HG02610 (cell line): ENCODE measurements at regions not wholly inside any gene's neighbourhood (a gene's known extent, or its start where the extent isn't known, plus 50 kb on each side); places are given as distances from the start of the nearest gene placed in this dataset.

Source experiments
- ATAC-seq: cut with Tn5 transposase; IDR thresholded peaks from one replicate; pipeline ENCODE4 v1.9.1; 2021; ENCODE audit warnings: mild to moderate bottlenecking, moderate library complexity; ENCODE audit not compliant: unreplicated experiment

GRCh38 chr17:77687417-77687816 is 271.1 kb upstream of the TNRC6C start:
- no peak for ATAC-seq

DNA sequence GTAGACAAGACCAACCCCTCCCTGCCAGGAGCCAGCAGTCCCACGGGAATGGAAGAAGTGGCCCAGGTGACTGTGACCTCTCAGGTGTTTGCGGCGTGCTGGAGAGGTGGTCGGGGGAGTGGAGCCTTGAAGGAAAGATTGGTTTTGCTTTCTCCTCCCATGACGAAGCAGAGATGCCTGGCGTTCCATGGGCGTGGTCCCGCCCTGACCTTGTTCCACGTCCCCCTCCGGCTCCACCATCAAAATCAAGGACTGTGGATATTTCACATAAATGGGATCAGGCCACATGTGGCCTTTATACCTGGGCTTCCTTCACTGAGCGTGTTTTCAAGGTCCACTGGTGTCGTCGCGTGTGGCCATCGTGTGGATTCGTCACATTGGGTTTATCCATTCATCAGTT is 270.6 kb upstream of the TNRC6C start:
- ATAC-seq, result no peak

DNA sequence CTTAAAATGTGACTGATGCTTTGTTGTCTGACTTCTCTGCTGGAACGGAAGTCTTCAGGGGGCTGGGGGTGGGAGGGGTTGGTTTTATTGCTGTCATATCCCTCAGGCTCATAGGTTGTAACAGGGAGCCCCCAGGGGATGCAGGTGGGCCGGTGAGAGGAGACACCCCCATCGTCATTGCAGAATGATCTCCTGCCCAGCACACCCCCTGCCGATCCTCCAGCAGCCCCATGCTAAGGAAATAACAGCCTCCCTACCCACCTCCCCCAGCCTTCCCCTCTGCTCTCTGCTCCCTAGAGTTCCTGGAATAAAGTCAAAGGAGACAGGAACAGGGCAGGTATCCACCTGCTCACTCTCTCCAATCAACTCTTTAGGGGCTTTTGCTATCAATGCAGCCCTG is 270.1 kb upstream of the TNRC6C start:
- no peak for ATAC-seq

- no peak for ATAC-seq
Measured at GRCh38 chr17:77690271-77691161, 268.0 kb upstream of the TNRC6C start.

GRCh38 chr17:77691216-77692085 is 267.1 kb upstream of the TNRC6C start:
- no peak for ATAC-seq

DNA sequence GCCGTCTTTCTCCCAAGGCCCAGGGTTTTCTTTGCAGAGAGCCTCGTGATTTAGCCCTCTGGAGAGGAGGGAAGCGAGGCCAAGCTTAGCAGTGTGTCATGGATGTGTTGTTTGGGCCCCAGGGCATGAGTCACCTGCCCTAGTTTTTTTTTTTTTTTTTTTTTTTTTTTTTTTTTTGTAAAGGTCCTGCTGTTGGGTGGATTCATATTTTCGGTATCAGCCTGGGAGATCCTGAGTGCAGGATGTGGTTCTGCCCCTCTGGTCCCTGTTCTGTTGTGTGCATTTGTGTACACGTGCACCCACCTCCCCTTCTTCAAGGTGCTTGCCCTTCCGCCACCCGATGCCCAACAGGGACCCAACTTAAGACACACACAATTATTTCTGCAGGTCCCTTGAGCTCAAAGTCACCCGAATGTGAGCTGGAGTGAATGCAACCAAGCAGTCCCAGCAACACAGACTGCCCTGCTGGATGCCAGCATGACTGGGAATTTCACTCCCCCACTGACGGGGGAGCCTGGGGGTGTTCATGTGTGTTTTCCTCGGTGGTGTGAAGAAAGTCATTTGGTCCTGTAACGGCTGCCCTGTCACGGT is 265.8 kb upstream of the TNRC6C start:
- no peak for ATAC-seq

- no peak for ATAC-seq
Measured at GRCh38 chr17:77693301-77693700, 265.2 kb upstream of the TNRC6C start.

DNA sequence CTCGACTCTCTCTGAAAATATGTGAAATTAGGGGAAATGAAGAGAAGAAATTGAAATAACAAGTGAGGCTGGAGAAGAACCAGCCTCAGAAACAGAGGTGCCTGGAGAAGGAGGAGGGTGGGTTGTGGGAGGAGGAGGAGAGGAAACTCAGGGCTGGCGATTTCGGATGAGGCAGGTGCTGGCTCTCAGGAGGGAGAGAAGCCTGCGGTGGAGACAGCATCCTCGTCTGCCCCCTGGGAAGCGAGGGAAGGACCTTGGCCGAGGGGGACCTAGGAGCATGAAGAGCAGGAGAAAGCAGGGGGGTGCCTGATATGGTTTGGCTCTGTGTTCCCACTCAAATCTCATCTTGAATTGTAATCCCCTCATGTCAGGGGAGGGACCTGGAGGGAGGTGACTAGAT is 264.7 kb upstream of the TNRC6C start:
- no peak for ATAC-seq

DNA sequence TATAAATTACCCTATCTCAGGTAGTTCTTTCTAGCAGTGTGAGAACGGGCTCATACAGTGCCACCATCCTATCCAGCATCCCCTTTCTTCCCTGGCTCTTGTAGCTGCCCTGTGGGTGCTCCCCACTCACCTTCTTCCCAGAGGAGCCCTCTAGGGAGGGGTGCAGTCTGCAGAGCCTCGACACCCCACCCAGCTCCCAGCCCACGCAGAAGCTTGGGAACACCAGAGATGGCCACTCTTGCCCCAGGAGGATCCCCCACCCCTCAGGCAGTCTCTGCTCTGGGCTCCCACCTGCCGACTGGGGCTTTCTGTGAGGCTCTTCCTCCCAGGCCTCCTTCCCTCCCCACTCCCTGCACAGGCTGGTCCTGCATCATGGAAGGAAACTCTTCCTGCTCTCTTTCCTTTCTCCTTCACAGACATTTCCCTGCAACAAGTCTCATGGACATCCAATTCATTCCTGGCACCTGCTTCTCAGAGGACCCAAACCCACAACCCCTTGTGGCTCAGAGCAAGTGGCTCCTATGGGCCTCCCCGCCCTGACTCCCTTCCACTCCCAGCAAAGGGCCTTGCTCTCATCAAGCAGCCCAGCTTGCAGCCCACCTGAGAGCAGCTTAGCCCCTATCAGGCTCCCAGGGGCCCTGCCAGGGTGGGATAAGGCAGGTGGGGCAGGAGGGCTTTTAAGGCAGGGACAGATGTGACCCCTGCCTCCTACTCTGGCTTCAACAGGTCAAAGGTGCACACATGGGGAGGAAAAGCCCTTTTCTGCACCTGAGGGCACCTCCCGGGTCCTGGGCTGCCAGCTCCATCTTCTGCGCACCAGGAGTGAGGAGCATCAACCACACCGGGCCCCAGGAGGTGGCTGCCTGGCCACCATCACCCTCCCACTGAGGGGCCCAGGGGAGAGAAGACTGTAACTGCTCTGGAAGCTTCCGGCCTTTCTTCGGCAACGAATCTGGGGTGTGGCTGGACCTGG is 263.8 kb upstream of the TNRC6C start:
- no peak for ATAC-seq

GRCh38 chr17:77695386-77695785 is 263.1 kb upstream of the TNRC6C start:
- ATAC-seq, result no peak

GRCh38 chr17:77696151-77696720 is 262.3 kb upstream of the TNRC6C start:
- no peak for ATAC-seq

- ATAC-seq, result no peak
Measured at GRCh38 chr17:77696721-77697460, 261.6 kb upstream of the TNRC6C start.

- ATAC-seq, result no peak
Measured at GRCh38 chr17:77697480-77698400, 260.8 kb upstream of the TNRC6C start.

DNA sequence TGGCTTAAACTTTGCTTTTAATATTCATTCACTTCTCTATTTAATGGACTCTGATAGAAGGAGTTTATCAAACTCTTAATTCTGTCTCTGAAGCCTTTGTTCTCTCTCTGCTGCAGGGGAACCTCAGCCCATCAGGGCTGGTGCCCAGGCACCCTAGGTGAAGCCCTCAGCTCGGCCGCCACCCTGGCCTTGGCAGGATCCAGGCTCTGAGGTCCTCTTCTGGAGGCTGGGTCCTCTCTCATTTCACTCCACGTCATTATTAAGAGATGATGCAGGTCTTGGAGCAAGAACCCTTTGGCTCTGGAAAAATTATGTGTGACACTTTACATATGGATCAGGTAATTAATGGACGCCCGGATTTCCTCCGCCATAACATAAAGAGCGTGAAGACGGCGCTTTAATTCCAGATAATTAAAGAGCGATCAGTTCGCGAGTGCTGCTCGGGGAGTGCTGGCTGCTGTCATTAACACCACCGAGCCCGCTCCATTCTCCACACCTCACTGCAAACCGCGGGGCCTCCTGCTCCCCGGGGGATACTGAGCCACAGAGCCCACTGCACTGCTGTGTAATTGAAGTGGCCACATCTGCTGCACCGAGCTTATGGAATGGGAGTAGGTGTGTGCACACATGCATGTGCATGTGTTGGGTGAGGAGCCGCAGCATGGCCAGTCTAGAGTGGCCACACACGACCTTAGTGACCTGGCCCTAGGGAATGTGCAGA is 259.4 kb upstream of the TNRC6C start:
- ATAC-seq, result no peak

- ATAC-seq, result no peak
Measured at GRCh38 chr17:77700165-77700881, 258.2 kb upstream of the TNRC6C start.

DNA sequence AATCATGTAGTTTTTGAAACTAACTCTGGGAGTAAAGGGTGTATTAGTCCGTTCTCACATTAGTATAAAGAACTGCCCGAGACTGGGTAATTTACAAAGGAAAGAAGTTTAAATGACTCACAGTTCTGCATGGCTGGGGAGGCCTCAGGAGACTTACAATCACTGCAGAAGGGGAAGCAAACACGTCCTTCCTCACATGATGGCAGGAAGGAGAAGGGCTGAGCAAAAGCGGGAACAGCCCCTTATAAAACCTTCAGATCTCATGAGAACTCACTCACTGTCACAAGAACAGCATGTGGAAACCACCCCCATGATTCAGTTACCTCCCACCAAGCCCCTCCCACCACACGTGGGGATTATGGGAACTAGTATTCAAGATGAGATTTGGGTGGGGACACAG is 256.5 kb upstream of the TNRC6C start:
- ATAC-seq, result no peak
